Lung (tissue), 11 donors: ENCODE measurements at regions not wholly inside any gene's neighbourhood (a gene's known extent, or its start where the extent isn't known, plus 50 kb on each side); places are given as distances from the start of the nearest gene placed in this dataset.

Experiments
- ATAC-seq: fragments of 200-7000 bp; cut with Tn5 transposase; one replicate; pipeline ENCODE4 v1.9.1; 2020; ENCODE audit warnings: moderate number of reproducible peaks; ENCODE audit not compliant: insufficient read depth, low FRiP score
- DNase-seq, 3 donors: peaks; one replicate each; pipeline ENCODE4 v3.0.0-alpha.2; 2013 to 2017
- H3K27ac ChIP-seq, 2 donors: one replicate each; pipeline ENCODE4 v1.5.1; 2013; ENCODE audit warnings: mild to moderate bottlenecking in 2 of 2, moderate library complexity in 2 of 2, control low read depth in 1 of 2, inconsistent platforms in 1 of 2, low read depth in 1 of 2, low read length in 1 of 2
- H3K27me3 ChIP-seq, 3 donors: one replicate each; pipeline ENCODE4 v1.5.1; 2013; ENCODE audit warnings: low read length in 2 of 3; ENCODE audit not compliant: control insufficient read depth in 3 of 3, insufficient read depth in 3 of 3
- H3K36me3 ChIP-seq, 4 donors: one replicate each; pipeline ENCODE4 v1.5.1; 2013; ENCODE audit warnings: low read length in 4 of 4, mild to moderate bottlenecking in 1 of 4, moderate library complexity in 1 of 4; ENCODE audit not compliant: control insufficient read depth in 4 of 4, insufficient read depth in 4 of 4
- H3K4me1 ChIP-seq, 5 donors: one replicate each; pipeline ENCODE4 v1.5.1; 2013; ENCODE audit warnings: low read length in 5 of 5, mild to moderate bottlenecking in 2 of 5, moderate library complexity in 1 of 5; ENCODE audit not compliant: control insufficient read depth in 5 of 5, insufficient read depth in 5 of 5
- H3K4me3 ChIP-seq: one replicate; pipeline ENCODE4 v1.5.1; 2013; ENCODE audit warnings: mild to moderate bottlenecking, control low read depth, moderate library complexity
- H3K9ac ChIP-seq, 2 donors: one replicate each; pipeline ENCODE4 v1.5.1; 2013; ENCODE audit warnings: low read length in 2 of 2, control low read depth in 1 of 2; ENCODE audit not compliant: insufficient read depth in 1 of 2
- H3K9me3 ChIP-seq, 4 donors: one replicate each; pipeline ENCODE4 v1.5.1; 2013; ENCODE audit warnings: low read length in 3 of 4, mild to moderate bottlenecking in 1 of 4, moderate library complexity in 1 of 4; ENCODE audit not compliant: control insufficient read depth in 4 of 4, insufficient read depth in 3 of 4
- WGBS, 2 donors: extraction: QIAGEN DNeasy Blood & Tissue Kit; methylation state at CpG; one replicate each; pipeline ENCODE4 v1.1.7; 2013; 5-methylcytosine and 5-hydroxymethylcytosine counted together
- TF ChIP-seq, protein P1 (sequence below): IDR thresholded peaks from 2 replicates; pipeline ENCODE4 v1.5.1; 2012; ENCODE audit warnings: mild to moderate bottlenecking; ENCODE audit errors: control extremely low read depth, extremely low read depth
- donor health status: control.
- donor health status: control.
- donor health status: Bipolar disorder and iron deficiency.
- donor health status: healthy.
- donor health status: DM: yes; HTN: yes; CAD: no.

- TF ChIP-seq, protein P1, sequence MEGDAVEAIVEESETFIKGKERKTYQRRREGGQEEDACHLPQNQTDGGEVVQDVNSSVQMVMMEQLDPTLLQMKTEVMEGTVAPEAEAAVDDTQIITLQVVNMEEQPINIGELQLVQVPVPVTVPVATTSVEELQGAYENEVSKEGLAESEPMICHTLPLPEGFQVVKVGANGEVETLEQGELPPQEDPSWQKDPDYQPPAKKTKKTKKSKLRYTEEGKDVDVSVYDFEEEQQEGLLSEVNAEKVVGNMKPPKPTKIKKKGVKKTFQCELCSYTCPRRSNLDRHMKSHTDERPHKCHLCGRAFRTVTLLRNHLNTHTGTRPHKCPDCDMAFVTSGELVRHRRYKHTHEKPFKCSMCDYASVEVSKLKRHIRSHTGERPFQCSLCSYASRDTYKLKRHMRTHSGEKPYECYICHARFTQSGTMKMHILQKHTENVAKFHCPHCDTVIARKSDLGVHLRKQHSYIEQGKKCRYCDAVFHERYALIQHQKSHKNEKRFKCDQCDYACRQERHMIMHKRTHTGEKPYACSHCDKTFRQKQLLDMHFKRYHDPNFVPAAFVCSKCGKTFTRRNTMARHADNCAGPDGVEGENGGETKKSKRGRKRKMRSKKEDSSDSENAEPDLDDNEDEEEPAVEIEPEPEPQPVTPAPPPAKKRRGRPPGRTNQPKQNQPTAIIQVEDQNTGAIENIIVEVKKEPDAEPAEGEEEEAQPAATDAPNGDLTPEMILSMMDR, result no peak
- Histone ChIP-seq H3K4me1 (peaks cover 0 to 16% (median 10%) of the 10 kb centered on the region in 5 donors), H3K27ac (no peak overlapping the region), H3K9ac (no peak overlapping the region), H3K36me3 (no peaks in the 10 kb centered on the region), H3K9me3 (no peaks in the 10 kb centered on the region), H3K4me3 (no peak overlapping the region), H3K27me3 (no peaks in the 10 kb centered on the region)
- DNase-seq (no peak), ATAC-seq (no peak)
- 87 to 93% methylated on average over 6 of the region's 6 CpGs for WGBS, 2 donors
These were observed 55.2 kb upstream of the BARX2 start for GRCh38 chr11:129320494-129320893.

- 60 to 72% methylated on average over 4 of the region's 4 CpGs for WGBS, 2 donors
- TF ChIP-seq, protein P1, result no peak
- no peak overlapping the region for H3K27ac ChIP-seq
- DNase-seq, result no peak
- no peak overlapping the region for H3K4me3 ChIP-seq
- H3K9me3 ChIP-seq, result no peaks in the 10 kb centered on the region
- no peak for ATAC-seq
- H3K27me3 ChIP-seq, result no peaks in the 10 kb centered on the region
- H3K9ac ChIP-seq, result no peak overlapping the region
- H3K4me1 ChIP-seq, result peaks cover 0 to 13% (median 10%) of the 10 kb centered on the region in 5 donors
- no peaks in the 10 kb centered on the region for H3K36me3 ChIP-seq
These were observed 55.9 kb upstream of the BARX2 start for GRCh38 chr11:129319751-129320150.

GRCh38 chr11:129319201-129319600 lies 56.4 kb upstream of the BARX2 start:
- no peaks in the 10 kb centered on the region for H3K27me3 ChIP-seq
- no peaks in the 10 kb centered on the region for H3K9me3 ChIP-seq
- H3K4me1 ChIP-seq, result peaks cover 0 to 10% (median 7%) of the 10 kb centered on the region in 5 donors
- TF ChIP-seq, protein P1, result no peak
- DNase-seq (no peak), ATAC-seq (no peak)
- H3K27ac ChIP-seq, result no peak overlapping the region
- 76 to 86% methylated on average over 2 of the region's 2 CpGs for WGBS, 2 donors
- H3K9ac ChIP-seq, result no peak overlapping the region
- no peaks in the 10 kb centered on the region for H3K36me3 ChIP-seq
- H3K4me3 ChIP-seq, result no peak overlapping the region

DNA sequence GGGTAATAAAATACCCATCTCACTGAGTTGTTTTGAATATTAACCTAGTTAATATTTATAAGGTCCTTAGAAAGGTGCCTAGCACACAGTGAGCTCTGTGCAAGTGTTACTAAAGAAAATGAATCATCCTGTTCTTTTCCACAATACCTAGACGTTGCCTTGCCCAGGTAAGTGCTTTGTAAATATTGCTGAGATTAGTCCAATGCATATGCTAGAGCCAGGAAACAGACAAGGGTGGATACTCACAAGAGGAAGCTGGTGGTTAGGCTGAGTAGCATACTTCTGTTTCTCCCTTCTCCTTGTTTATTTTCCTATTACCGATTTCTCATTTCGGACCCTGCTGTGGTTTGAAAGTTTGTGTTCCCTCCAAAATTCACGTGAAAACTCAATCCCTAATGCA lies 58.1 kb upstream of the BARX2 start:
- Histone ChIP-seq H3K27me3 (no peaks in the 10 kb centered on the region), H3K27ac (peak overlapping the region in 1 of 2 donors; percentile 84), H3K4me1 (peaks cover 0 to 10% (median 5%) of the 10 kb centered on the region in 5 donors), H3K9ac (no peak overlapping the region), H3K4me3 (no peak overlapping the region), H3K36me3 (no peaks in the 10 kb centered on the region), H3K9me3 (no peaks in the 10 kb centered on the region)
- TF ChIP-seq, protein P1, result no peak
- peak; percentile 59 for ATAC-seq
- WGBS, 2 donors, result 11 to 18% methylated on average over 4 of the region's 4 CpGs
- peak in 2 of 3 donors; percentile 3 to 18 for DNase-seq
